ENCODE measurements at regions not wholly inside any gene's neighbourhood (a gene's known extent, or its start where the extent isn't known, plus 50 kb on each side); places are given as distances from the start of the nearest gene placed in this dataset.
"Not testable (repeated sequence)": the region's sequence is repeated elsewhere in the genome, so short reads cannot be mapped to it uniquely, and the experiment has no call there.

DNA sequence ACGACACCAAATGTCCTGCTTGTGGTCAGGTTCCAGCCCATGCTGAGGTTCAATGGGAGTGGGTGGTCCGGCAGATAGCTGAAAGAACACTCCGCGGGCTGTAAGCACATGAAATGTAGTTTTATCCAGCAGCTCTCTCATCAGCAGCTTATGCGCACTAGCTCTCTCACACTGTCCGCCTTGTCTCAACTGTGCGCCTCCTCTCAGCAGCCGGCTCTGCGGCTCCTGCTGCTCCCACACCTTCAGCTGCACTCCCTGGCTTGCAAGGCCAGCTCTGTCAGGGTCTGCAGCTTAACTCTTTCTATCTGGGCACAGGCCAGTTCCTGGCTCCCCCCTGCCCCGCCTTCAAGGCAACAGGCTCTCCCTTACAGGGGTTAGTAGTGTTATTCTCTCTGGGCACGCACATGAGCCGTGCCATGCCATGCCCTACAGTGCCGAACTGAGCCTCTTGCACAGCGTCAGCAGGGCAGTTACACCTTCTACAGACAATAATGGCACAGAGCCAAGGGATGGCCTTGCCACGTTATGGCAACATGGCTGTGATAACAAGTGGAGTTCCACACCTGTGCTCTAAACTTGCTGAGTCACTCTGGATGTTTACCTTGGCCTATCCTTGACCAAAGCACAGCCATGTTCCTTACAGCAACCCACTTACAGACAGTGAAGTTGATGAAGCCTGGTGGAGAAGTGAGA is 84.0 kb upstream of the LRFN2 start:
- DNase-seq, result no peak

DNA sequence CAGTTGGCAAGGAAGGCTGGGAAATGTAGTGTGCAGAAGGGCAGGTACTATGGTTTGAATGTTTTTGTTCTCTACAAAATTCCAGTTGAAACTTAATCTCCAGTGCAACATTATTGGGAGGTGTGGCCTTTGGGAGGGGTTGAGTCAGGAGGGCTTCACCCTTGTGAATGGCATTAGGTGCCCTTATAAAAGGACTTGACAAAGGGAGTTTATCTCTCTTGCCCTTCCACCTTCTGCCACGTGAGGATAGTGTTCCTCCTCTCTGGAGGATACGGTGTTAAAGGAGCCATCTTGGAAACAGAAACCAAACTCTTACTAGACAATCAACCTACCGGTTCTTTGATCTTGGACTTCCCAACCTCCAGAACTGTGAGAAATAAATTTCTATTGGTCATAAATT is 82.2 kb upstream of the LRFN2 start:
- no peak for DNase-seq

DNA sequence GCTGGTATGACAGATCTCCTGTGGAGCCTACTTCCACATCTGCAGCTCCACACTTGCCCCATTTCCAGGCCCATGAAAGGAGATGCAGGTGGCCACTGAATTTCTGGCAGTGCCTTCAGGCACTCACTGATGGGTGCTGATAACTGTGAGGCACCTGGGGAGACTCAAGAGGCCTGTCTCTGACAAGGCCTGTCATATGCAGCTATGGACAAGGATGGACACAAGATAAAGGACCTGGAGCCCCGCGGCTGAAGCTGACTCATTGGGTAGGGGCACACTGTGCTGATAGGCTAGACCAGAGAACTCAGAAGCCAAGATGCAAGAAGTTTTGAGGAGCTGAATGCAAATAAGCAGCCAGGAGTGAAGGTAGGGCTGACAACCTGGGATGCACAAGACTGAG is 81.0 kb upstream of the LRFN2 start:
- no peak for DNase-seq

DNA sequence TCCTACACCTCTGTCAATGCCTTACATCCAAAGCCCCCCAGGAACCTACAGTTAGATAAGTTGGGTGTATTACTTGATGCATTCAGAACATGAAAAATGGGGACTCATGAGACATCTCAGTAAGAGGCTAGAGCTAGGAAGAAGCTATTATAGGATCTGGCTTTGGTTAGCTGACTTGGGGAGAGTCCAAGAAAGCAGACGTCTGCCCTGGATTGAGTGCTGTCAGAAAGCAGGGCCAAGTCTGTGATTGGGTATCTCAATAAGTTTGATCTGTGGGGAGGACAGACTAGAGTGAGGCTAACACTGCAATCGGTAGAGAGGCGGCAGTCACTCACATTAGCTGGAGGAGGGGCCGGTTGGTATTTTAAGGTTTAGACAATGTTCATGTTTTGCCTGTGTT is 79.4 kb upstream of the LRFN2 start:
- DNase-seq, result no peak

DNA sequence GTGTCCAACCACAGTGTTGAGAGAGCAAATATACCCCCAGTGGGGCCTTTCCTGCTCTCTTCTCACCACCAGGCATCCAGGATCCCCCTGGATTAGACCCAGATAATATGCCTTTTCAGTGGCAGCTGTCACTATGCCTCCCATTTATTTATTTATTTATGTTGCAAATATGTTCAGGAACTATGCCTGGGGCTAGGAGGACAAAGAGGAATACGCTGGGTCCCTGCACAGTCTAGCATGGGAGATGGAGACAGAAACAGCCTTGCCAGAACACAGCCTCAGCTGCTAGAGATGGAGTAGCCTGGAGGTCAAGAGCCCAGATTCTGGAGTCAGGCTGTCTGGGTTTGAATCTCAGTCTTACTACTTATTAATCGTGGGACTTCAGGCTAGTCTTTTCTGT is 74.6 kb upstream of the LRFN2 start:
- no peak for DNase-seq

DNA sequence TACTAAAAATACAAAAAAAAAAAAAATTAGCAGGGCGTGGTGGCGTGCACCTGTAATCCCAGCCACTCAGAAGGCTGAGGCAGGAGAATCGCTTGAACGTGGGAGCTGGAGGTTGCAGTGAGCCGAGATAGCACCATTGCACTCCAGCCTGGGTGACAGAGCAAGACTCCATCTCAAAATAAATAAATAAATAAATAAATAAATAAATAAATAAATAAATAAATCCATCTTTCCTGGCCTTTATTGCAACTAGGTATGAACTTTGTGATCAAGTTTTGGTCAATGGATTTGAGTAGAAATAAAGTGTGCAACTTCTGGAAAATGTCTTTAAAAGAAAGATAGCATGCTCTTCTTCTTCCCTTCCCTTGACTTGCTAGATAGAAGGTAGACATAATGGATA is 69.6 kb upstream of the LRFN2 start:
- not testable (repeated sequence) for DNase-seq

DNA sequence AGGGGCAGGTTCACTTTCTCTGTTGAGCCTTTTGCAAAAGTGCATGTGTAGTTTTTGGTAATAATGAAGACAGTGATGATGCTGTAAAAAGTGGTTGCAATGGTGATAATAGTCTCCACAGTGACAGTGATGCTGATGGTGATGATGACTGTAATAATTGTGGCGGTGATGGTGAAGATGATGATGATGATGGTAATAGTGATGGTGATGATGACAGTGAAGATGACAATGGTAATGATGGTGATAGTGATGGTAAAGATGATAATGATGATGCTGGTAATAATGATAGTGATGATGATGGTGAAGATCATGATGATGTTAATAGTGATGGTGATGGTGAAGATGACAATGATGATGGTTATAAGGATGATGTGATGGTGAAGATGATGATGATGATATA is 67.7 kb upstream of the LRFN2 start:
- no peak for DNase-seq

DNA sequence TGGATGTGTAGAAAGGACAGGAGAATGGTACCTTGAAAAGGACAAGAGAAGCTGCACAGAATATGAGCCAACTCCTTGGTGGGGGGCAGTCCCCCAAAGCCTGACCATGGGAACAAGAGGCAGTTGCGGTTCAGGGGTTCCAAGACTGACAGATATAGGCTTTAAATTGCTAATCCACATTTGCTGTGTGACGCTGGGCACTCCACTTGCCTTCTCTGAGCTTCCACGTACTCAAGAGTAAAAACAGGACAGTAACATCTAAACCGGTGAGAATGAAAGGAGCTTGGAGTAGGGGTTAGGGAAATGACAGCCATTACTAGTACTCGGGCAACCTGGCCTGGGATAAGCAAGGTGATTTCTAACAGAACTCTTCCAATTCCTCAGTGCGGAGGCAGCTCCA is 57.9 kb upstream of the LRFN2 start:
- no peak for DNase-seq

DNA sequence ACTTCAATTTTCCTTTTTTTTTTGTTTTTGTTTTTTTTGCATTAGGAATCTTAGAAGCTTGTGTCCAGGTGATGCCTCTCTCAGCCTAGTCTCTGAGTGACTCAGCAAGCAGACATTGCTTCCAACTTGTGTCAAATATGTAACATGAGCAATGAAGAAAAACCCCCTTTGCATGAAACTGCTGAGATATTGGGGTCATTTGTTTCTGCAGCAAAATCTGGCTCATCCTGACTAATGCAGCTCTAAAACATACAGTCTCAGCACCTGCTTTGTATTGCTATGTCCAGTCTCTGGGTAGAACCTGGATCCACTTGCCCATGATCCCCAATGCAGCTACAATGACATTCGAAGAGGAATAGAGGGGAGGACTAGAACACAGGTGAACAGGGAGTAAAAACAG is 55.7 kb upstream of the LRFN2 start:
- no peak for DNase-seq

DNA sequence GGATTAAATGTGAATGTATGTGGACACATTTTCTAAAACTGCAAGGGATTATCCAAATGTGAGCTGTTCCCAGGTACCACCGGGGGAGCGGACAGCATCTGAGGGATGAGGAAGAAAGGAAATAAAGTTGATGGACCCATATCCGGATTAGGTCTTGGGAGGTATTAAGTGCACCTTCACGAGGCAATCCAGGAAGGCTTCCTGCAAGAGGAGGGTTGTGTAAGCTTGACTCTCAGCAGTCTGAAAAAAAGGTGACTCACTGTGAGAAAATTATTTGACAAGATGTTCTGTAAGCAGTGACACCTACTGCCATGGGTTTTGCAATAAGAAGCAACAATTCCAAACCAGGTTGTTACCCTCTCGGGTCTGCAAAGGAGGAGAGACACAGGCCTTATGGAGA is 55.0 kb upstream of the LRFN2 start:
- no peak for DNase-seq

DNA sequence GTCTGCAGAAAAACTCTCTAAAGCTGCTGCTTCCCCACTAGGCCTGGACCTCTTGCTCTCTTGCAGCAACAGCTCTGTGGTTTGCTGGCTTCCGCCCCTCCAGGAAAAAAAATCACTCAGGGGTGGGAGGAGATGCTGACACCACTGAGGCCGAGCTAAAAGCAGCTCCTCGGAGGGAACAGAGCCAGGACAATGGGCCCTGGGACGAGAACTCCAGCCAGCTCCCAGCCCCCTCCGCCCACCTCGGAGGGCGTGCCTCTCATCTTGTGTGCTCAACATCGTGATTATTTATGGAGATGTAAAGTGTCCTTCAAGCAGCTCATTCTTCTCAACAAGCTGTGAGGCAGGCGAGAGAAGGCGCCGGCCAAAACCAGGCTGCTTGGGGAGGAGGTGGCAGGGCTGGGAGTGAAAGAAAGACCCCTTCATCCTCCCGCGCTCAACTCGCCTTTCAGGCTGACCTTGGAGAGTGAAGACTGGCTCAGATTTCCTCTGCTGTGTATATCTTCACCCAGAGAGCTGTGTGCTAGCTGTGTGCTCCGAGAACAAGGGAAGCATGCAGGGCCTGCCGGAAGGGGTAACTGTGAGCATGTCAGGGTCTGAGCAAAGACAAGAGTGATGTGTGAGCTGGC is 53.5 kb upstream of the LRFN2 start:
- no peak for DNase-seq
